ENCODE measurements at regions not wholly inside any gene's neighbourhood (a gene's known extent, or its start where the extent isn't known, plus 50 kb on each side); places are given as distances from the start of the nearest gene placed in this dataset.

DNA sequence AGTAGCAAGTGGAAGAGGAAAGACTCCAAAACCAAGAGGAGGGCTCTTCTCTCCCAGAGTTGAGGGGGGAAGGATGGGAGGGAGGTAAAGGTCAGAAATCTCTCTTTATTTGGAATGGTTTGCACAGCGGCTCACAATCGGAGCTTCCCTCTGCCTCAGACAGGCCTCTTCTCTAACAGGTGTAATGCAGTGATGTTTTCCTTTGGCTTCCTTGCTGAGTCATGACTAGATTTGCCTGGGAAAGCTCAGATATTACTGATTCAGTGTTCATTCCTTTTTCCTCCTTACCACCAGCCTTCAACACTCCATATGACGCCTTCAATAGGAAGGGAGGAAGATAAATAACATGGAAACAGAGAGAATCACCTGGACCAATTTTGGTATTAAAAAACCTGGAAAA lies 136.6 kb downstream of the RNF152 start:
- no peak for DNase-seq

DNA sequence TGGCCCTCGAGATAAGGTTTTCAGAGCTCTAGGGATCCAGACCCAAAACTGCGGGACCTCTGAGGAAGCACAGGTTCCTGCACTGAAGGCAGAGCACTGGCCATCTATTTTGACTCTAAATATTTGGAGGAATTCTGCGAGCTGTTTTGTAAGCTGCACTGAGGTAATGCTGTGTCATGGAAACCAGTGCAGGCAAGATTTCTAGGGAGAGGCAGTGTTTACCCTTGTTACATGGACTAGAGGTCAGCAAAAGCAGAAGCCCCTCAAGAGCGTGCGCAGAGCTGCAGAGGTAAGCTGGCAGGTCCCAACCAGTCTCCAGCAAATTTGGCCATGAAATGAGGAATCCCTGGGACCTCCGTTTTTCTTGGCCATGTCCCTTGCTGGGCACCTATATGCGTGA lies 137.3 kb downstream of the RNF152 start:
- no peak for DNase-seq

- no peak for DNase-seq
Observed at GRCh38 chr18:61754039-61754583, 138.7 kb downstream of the RNF152 start.

- no peak for DNase-seq
Observed at GRCh38 chr18:61753373-61753772, 139.4 kb downstream of the RNF152 start.

DNA sequence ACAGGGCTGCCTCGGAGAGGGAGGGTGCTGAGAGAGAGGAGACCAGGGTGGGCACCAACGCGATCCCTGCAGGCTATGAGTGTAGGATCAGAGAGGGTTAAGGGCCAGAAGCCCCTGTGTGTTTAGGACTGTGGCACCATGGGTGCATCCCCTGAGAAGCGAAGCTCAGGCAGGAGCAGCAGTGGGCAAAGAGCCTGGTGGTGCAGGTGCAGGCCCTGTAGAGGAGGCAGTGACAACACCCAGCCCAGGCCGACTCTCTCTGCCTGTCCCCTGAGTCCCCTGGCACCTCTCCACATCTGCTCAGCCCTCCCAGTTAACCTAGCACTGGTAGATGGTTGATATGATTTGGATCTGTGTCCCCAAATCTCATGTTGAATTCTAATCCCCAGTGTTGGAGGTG lies 139.8 kb downstream of the RNF152 start:
- no peak for DNase-seq

GRCh38 chr18:61750840-61751668 lies 141.8 kb downstream of the RNF152 start:
- no peak for DNase-seq

GRCh38 chr18:61749546-61749945 lies 143.3 kb downstream of the RNF152 start:
- DNase-seq, result no peak

DNA sequence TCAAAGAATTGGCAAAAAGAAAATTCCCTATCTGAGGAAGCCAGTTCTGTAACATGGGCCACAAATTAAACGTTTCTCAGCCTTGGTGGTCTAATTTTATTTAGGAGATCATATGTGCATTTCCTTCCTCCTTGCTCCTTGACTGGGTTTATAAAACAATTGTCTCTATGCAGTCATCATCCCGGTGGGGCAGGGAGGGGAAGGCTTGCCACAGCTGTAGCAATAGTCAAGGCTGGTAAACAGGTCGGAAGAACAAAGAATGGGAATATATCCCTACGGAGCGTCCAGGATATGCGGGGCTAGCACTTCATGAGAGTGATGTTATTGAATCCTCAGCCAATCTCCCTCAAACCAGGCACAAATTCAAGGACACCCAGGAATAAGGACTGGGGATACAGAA lies 143.8 kb downstream of the RNF152 start:
- no peak for DNase-seq

- no peak for DNase-seq
Observed at GRCh38 chr18:61748004-61748403, 144.8 kb downstream of the RNF152 start.

DNA sequence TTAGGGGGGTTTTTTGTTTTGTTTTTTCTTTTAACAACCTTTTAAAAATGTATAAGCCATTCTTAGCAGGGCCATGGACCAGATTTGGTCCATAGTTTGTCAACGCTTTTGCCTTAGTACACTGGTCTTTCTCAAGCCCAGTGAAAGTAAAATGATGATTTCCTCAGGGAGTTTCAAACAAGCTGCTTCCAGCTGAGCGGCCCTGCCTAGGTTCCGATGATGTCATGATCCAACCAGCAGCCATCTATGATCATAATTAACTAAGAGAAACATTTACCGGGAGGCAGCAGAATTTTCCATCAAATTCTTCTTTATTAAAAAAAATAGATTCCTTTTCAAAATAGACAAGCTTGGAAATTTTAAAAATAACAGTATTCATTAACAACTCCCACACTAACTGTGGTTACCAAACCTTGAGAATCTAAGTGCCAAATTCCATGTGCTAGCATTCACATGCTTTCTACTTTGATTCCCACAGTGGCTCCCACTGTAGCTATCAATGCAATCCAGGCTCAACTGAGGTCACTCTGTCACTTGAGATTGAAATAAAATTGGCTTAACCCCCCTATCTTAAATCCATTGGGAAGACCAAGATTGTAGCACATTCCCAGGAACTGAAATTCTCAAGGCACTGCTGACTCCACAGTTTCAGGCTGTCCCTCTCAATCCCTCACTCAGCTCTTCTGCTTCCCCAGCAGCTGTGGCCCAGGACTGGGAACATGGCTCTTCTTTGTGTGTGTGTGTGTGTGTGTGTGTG lies 148.9 kb downstream of the RNF152 start:
- DNase-seq, result no peak

- DNase-seq, result no peak
Observed at GRCh38 chr18:61742565-61743429, 150.0 kb downstream of the RNF152 start.

DNA sequence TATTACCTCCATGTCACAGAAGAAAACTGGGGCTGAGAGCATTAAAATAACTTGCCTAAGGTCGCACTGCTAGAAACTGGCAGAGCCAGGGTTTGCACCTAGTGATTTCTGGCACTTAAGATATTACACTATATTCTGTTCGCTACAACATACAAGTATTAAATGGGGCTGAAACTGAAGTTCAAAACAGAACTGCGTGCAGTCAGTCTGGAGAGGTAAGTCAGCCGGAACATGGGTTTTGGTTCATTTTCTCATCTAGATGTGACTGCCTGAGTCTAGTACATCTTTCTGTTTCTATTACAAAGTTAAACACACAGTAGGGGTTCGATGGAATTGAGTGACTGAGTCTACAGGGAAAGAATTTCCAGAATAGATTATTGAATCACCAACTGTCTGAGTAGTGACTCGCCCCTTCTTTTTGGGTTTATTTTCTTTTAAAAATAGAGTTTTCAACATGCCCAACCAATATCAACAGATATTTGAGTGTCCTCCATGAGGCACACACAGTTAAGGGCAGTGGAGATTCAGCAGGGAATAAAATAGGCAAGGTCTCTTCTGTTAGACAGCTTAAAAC lies 150.8 kb downstream of the RNF152 start:
- no peak for DNase-seq

DNA sequence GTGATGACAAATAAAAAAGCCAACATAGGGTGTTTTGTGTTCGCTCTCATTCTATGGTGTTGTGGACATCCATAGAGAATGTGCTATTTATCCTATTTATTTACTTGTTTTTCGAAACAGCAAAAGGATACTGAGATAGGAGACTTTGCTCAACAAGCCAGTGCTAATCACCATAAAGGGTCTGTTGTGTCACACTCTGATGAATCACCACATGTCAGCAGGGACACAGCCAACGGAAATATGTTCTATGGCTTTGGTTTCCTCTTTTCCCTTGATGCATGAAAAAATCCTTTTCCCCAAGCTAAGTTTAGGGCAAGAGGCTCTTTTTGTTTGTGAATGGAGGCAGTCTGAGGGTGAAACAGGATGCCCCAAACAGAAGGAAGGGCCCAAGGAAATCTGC lies 154.3 kb downstream of the RNF152 start:
- DNase-seq, result no peak

GRCh38 chr18:61738042-61738441 lies 154.8 kb downstream of the RNF152 start:
- DNase-seq, result no peak

DNA sequence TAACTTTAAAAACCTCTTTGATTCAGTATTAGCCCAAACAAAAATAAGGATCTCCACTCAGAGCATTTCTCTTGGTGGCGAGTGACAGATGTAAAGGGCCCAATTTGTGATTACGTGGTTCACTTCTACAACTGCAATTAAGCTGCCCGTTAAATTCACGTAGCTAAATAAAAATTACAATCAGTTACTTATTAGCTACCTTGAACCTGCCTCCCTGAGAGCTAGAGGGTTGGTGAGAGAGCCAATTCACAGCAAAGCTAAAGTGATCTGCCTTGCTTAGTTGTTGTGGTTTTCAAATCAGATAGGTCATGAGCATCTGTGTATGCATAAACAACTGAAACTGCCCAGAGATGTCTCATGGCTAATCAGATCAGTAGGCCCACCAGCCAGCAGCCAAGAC lies 156.7 kb downstream of the RNF152 start:
- DNase-seq, result no peak

GRCh38 chr18:61735564-61736102 lies 157.2 kb downstream of the RNF152 start:
- no peak for DNase-seq

- no peak for DNase-seq
Observed at GRCh38 chr18:61734396-61734795, 158.4 kb downstream of the RNF152 start.

DNA sequence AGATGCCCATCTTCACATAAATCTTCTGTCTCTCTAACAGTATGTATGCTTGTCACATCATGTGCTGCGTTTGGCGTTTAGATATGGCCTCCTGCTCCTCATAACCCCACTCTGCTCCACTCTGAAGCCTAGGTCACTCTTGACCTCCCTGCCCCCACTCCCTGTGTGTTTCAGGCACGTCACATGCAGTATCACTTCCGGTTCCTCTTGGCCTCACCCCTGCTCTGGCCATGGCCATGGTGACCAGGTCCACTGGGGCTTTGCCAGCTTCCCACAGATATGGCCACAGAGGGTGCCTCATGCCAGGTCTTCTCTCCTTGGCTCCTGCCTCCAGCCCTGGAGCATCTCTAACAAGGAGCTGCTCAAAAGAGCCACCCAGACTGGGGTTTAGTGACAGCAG lies 160.0 kb downstream of the RNF152 start:
- DNase-seq, result no peak

GRCh38 chr18:61731693-61732376 lies 161.0 kb downstream of the RNF152 start:
- DNase-seq, result no peak

GRCh38 chr18:61731178-61731577 lies 161.6 kb downstream of the RNF152 start:
- no peak for DNase-seq

DNA sequence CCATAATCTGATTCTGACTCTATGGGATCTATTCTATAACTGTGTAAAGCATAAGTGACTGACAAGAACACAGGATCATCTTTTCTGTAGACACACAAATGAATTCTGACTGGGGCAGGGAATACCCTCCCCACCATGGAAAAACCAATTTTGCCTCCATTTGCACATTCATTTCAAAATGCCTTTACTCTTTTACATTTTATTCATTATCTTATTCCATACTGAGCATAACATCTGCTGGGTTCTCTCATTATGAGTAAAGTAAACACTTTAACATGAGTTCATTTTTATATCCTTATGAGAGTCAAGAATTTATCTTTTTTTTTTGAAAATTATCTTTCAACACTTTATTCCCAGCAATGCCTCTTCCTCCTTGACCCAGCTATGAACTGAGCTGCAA lies 163.5 kb downstream of the RNF152 start:
- no peak for DNase-seq
